ENCODE measurements at regions not wholly inside any gene's neighbourhood (a gene's known extent, or its start where the extent isn't known, plus 50 kb on each side); places are given as distances from the start of the nearest gene placed in this dataset.

DNA sequence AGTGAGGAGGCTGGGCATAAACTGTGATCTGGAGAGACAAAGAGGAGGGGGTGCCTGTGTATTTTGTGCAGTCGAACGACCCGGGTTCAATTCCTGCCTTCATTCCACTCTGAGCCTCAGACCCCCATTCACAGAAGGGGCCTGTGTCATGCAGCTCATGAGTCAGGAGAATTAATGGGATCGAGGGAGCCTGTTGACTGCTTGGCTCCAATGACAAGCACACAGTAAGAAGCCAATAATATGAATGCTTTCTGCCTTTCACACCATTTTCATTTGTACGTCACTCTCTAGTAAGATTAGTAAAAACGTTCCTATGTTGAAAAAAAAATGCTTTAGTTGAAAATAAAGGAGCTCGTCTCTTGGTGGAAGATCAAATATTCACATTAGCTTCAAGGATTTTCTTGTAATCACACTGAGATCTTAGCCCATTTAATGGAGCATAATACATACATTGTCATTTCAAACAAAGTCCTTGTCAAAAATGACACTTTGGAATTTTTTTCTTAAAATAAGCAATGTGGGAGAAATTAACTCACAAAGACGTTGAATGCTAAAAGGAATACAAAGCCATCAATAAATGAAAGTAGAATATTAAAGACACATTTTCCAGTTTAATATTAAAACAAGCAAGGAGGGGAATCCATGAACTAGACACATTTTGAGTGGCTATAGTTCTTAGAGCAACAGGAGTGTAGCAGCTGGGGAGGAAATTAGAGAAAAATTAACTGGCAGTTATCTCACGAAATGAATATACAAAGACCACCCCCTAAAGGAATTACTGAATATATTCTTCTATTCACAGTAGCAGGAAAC lies 246.7 kb upstream of the AFDN start:
- in situ Hi-C loops (cut with MboI; ENCODE audit: low pct_unique_long_range_greater_than_20kb, low sequenced_read_pairs) = no loop called here
- DNase-seq = no peak

- no peak for DNase-seq
- in situ Hi-C loops (cut with MboI; ENCODE audit: low pct_unique_long_range_greater_than_20kb, low sequenced_read_pairs) = no loop called here
Measured at GRCh38 chr6:167580619-167580911, 246.1 kb upstream of the AFDN start.

DNA sequence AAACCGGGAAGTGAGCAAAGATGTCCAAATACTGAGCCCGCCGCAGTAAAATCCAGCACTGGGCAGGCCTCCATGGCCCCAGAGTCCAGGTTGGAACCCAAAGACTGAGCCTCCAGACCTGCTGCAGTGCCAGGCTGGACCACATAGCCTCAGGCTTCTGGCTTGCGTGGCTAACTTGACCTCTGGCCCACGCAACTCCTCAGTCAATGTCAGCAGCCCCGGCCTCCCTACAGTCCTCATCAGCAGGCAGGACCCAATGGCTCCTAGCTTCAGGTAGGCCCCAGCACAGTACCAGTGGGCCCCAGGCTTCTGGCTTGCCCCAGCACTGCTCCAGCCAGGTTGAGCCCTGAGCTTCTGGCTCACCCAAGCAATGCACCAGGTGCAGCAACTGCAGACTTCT lies 245.1 kb upstream of the AFDN start:
- DNase-seq = no peak
- in situ Hi-C loops (cut with MboI; ENCODE audit: low pct_unique_long_range_greater_than_20kb, low sequenced_read_pairs) = no loop called here

- no peak for DNase-seq
- in situ Hi-C loops (cut with MboI; ENCODE audit: low pct_unique_long_range_greater_than_20kb, low sequenced_read_pairs) = no loop called here
Measured at GRCh38 chr6:167583412-167583811, 243.3 kb upstream of the AFDN start.

DNA sequence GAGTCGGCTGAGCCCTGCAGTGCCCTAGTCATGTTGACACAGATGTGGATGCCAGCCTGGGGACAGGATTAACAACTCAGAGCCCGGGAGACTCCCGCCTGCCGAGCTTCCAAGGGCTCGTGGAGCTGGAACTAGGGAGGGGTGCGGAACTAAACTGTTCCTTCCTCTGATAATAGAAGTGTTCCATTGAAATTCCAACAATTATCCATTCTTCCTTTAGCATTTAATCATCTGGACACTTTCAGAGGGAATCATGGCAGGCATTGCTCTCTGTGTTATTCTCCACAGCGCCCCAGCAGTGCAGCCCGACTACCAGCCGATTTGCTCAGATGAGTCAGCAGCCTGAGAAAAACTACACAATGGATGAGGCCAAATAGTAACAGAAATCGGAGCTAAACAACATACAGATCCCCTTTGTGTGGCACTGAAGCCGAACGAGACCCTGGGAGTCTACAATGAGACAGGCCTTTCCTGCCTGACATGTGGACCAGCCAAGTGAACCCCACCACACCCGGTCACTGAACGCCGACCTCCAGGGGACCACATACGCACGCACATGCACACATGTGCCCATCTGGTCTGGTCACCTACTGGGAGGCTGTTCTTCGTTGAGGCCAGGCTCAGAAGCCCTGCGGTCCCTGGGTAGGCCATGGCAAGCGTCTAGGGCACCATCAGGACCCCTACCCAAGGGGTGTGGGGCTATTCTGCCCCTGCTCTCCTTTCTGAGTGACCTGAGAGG lies 238.4 kb upstream of the AFDN start:
- no peak for DNase-seq
- in situ Hi-C loops (cut with MboI; ENCODE audit: low pct_unique_long_range_greater_than_20kb, low sequenced_read_pairs) = no loop called here

DNA sequence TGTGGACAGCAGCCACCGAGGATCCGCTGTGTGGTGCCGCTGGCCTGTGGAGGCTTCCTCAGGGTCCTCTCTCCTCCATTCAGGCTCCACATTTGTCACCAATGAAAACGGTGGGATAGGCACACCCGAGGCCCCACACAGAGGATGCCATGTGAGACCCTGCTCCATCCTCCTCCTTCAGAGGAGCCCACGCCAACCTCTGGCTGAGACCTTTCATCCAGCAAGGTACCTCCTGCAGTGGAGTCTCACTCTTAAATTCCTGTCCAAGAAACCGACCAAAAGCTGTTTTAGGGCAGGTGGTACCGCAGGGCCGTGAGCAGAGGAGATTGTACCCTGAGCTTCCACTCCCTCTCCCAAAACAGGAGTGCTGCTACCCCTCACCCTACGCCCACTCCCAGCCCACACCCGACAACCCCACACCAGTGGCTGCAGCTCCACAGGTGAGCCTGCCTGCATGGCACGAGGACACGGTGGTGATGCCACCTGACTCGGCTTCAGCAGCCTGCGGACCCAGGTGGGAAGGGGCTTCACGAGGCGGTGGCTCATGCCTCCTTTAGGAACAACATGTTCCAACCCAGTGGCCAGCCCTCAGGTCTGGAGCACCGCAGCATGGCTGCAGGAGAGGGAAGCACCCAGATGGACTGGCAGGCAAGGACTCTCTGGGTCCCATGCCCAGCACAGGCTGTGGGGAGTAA lies 237.6 kb upstream of the AFDN start:
- in situ Hi-C loops (cut with MboI; ENCODE audit: low pct_unique_long_range_greater_than_20kb, low sequenced_read_pairs) = no loop called here
- DNase-seq = no peak

DNA sequence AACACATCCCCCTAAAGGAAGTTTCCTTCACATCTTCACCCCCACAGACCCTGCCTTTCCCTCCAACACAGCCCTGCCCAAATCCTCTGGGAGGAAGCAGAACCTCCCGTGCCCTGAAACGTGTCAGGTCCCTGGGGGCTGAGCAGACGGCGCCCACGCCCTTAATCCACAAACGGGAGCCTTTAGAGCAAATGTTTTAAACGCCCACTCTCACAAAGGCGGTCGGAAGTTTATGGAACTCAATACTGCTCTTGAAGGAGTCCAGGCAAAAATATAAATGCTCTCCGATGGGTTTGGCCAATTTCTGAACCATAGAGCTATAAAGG lies 237.1 kb upstream of the AFDN start:
- in situ Hi-C loops (cut with MboI; ENCODE audit: low pct_unique_long_range_greater_than_20kb, low sequenced_read_pairs) = no loop called here
- no peak for DNase-seq

DNA sequence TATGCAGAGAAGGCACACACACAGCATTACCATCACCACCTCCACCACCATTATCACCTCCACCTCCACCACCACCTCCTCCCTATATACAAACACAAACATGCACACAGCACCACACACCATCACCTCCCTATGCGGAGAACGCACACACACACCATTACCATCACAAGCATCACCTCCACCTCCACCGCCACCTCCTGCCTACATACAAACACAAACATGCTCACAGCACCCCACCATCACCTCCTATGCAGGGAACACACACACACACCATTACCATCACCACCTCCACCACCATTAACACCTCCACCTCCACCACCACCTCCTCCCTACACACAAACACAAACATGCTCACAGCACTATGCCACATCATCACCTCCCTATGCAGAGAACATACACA lies 236.5 kb upstream of the AFDN start:
- DNase-seq = no peak
- in situ Hi-C loops (cut with MboI; ENCODE audit: low pct_unique_long_range_greater_than_20kb, low sequenced_read_pairs) = no loop called here

Data from KBM-7 (cell line).